DND-41 (cell line): ENCODE measurements at regions not wholly inside any gene's neighbourhood (a gene's known extent, or its start where the extent isn't known, plus 50 kb on each side); places are given as distances from the start of the nearest gene placed in this dataset.

Experiments
- ATAC-seq: fragments of 200-7000 bp; cut with Tn5 transposase; 3 replicates; pipeline ENCODE4 v1.9.1; 2021; ENCODE audit warnings: low read depth; ENCODE audit not compliant: insufficient read depth
- DNase-seq: peaks from one replicate; pipeline ENCODE4 v3.0.0-alpha.2; 2020
- H2AFZ ChIP-seq: 2 replicates; pipeline ENCODE4 v1.6.0; 2012; ENCODE audit warnings: low read depth, low read length
- H3K27ac ChIP-seq: 2 replicates; pipeline ENCODE4 v1.5.1; 2012; ENCODE audit warnings: low read length, inconsistent platforms
- H3K27me3 ChIP-seq: fragments of 200-600 bp; sonication (generic); 2 replicates; pipeline ENCODE4 v1.6.0; 2012; ENCODE audit warnings: low read length, mild to moderate bottlenecking, inconsistent platforms; ENCODE audit not compliant: insufficient read depth, poor library complexity
- H3K36me3 ChIP-seq: 2 replicates; pipeline ENCODE4 v1.5.1; 2012; ENCODE audit warnings: low read length, inconsistent platforms; ENCODE audit not compliant: insufficient read depth
- H3K4me1 ChIP-seq: 2 replicates; pipeline ENCODE4 v1.5.1; 2012; ENCODE audit warnings: mild to moderate bottlenecking, low read length; ENCODE audit not compliant: insufficient read depth
- H3K4me2 ChIP-seq: 2 replicates; pipeline ENCODE4 v1.6.0; 2012; ENCODE audit warnings: mild to moderate bottlenecking, moderate library complexity, low read length, inconsistent platforms; ENCODE audit not compliant: insufficient read depth
- H3K4me3 ChIP-seq, 2 experiments: fragments of 200-600 bp in 1 of 2; shearing (Covaris generic) in 1 of 2; 2 replicates each; pipeline ENCODE4 v1.5.1; 2012 to 2016; ENCODE audit warnings: inconsistent platforms in 2 of 2, low read length in 2 of 2, mild to moderate bottlenecking in 2 of 2, low read depth in 1 of 2, moderate library complexity in 1 of 2
- H3K79me2 ChIP-seq: 2 replicates; pipeline ENCODE4 v1.6.0; 2012; ENCODE audit warnings: low read length, inconsistent platforms; ENCODE audit not compliant: insufficient read depth
- H3K9ac ChIP-seq: 2 replicates; pipeline ENCODE4 v1.6.0; 2012; ENCODE audit warnings: low read depth, mild to moderate bottlenecking, inconsistent platforms, low read length, moderate library complexity
- H3K9me3 ChIP-seq: 2 replicates; pipeline ENCODE4 v1.5.1; 2012; ENCODE audit warnings: low read length, moderate library complexity, mild to moderate bottlenecking, inconsistent platforms; ENCODE audit not compliant: insufficient read depth, severe bottlenecking
- H4K20me1 ChIP-seq: 2 replicates; pipeline ENCODE4 v1.6.0; 2012; ENCODE audit warnings: low read length; ENCODE audit not compliant: insufficient read depth
- CTCF ChIP-seq: IDR thresholded peaks from 2 replicates; pipeline ENCODE4 v1.5.1; 2012; ENCODE audit warnings: borderline replicate concordance, low read length, moderate library complexity, mild to moderate bottlenecking; ENCODE audit not compliant: poor library complexity, severe bottlenecking; ENCODE audit errors: extremely low read depth
- EZH2 ChIP-seq: IDR thresholded peaks from 3 replicates; pipeline ENCODE4 v1.6.1; 2012; ENCODE audit warnings: borderline replicate concordance, low read depth, mild to moderate bottlenecking, moderate library complexity, low read length, inconsistent platforms; ENCODE audit not compliant: severe bottlenecking

DNA sequence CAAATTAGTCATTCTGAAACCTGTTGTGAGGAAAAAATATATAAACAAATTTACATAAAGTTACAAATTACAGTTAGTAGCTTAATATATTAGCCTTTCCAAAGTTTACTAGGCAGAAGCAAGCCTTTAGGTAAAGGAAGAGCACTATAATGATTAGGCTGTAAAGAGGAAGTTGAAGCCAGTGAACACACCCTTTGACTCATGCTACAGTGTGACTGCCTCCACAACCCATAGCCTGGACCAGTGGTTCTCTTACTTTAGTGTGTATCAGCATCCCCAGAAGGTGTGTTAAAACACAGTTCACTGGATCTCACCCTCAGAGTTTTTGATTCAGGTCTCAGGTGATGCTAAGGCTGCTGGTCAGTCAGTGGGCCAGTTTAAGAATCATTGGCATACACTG is 91.4 kb upstream of the DEFB112 start:
- Histone ChIP-seq H2AFZ (no peak overlapping the region), H3K27ac (no peak overlapping the region), H3K36me3 (no peaks in the 10 kb centered on the region), H3K4me1 (no peaks in the 10 kb centered on the region), H3K9ac (no peak overlapping the region), H3K79me2 (no peaks in the 10 kb centered on the region), H3K27me3 (no peaks in the 10 kb centered on the region), H3K4me2 (no peak overlapping the region), H3K4me3 (no peak overlapping the region), H3K9me3 (no peaks in the 10 kb centered on the region), H4K20me1 (no peaks in the 10 kb centered on the region)
- DNase-seq (no peak), ATAC-seq (no peak)
- no peak for TF ChIP-seq CTCF
- TF ChIP-seq EZH2: no peak

DNA sequence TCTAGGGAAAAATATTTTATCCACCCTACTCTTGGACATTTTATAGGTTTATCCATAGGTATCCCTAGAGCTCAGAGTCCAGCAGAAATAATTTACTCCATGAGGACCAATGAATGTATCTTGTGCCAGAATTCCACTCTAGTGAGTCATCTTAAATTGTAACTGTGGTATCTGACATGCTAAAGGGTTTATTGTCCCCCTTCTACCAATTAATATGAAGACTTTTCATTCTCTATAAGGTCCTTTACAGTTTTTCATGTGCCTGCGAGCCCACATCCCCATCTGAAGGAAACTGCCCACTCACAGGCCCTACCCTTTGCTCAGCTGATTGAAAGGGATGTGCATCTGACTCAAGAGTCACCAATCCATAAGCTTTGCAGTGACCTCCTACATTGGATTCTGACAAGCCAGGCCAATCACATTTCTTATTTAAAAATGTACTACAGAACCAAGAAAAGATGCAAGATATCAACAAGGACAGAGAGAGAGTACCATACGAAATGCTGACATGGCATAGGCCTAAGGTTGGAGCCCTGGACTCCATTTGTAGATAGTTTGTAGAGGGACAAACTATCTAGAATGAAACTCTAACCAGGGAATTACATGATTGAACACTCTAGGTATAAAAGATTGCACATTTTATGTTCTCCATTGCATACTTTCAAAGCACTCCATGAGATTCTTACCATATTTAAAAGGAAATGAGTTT is 93.4 kb upstream of the DEFB112 start:
- no peak overlapping the region for H3K4me3 ChIP-seq
- TF ChIP-seq EZH2 (no peak), CTCF (no peak)
- H3K36me3 ChIP-seq: no peaks in the 10 kb centered on the region
- no peak overlapping the region for H3K9ac ChIP-seq
- no peaks in the 10 kb centered on the region for H3K9me3 ChIP-seq
- H3K4me1 ChIP-seq: no peaks in the 10 kb centered on the region
- DNase-seq (no peak), ATAC-seq (no peak)
- no peak overlapping the region for H3K27ac ChIP-seq
- H3K4me2 ChIP-seq: no peak overlapping the region
- no peaks in the 10 kb centered on the region for H4K20me1 ChIP-seq
- no peak overlapping the region for H2AFZ ChIP-seq
- H3K27me3 ChIP-seq: no peaks in the 10 kb centered on the region
- no peaks in the 10 kb centered on the region for H3K79me2 ChIP-seq

- Histone ChIP-seq H3K27me3 (no peaks in the 10 kb centered on the region), H3K4me3 (no peak overlapping the region), H3K4me2 (no peak overlapping the region), H3K9ac (no peak overlapping the region), H3K9me3 (no peaks in the 10 kb centered on the region), H2AFZ (no peak overlapping the region), H3K4me1 (no peaks in the 10 kb centered on the region), H3K36me3 (no peaks in the 10 kb centered on the region), H3K79me2 (no peaks in the 10 kb centered on the region), H3K27ac (no peak overlapping the region), H4K20me1 (no peaks in the 10 kb centered on the region)
- ATAC-seq (no peak), DNase-seq (no peak)
- TF ChIP-seq EZH2 (no peak), CTCF (peak; percentile 53)
Observed at GRCh38 chr6:50145125-50145524, 95.4 kb upstream of the DEFB112 start.
